ENCODE measurements at regions not wholly inside any gene's neighbourhood (a gene's known extent, or its start where the extent isn't known, plus 50 kb on each side); places are given as distances from the start of the nearest gene placed in this dataset.

- Histone ChIP-seq H2AFZ (ENCODE audit: low read length) (no peak overlapping the region), H4K20me1 (ENCODE audit: insufficient read depth, low read length) (no peaks in the 10 kb centered on the region), H3K4me1 (ENCODE audit: insufficient read depth, low read length, poor library complexity, severe bottlenecking) (no peaks in the 10 kb centered on the region), H3K36me3 (ENCODE audit: insufficient read depth, low read length) (no peaks in the 10 kb centered on the region), H3K9me3 (ENCODE audit: low read length) (no peaks in the 10 kb centered on the region), H3K9me2 (ENCODE audit: insufficient read depth, low read length) (no peaks in the 10 kb centered on the region), H3K79me2 (ENCODE audit: insufficient read depth, low read depth, low read length) (no peaks in the 10 kb centered on the region), H3K27ac (ENCODE audit: low read depth, low read length, poor library complexity, severe bottlenecking) (no peak overlapping the region), H3K4me3 (ENCODE audit: low read depth, low read length, poor library complexity, severe bottlenecking) (no peak overlapping the region), H3K4me2 (ENCODE audit: low read length) (no peak overlapping the region)
- ChIA-PET POLR2A (no interaction called here), CTCF (ENCODE audit: unreplicated experiment) (no interaction called here)
- intact Hi-C loops (cut with micrococcal nuclease; ENCODE audit: unreplicated experiment): no loop called here
- BruUV-seq (replicated peaks): no TSS peak
- TF ChIP-seq EZH2phosphoT487 (IDR thresholded peaks at IDR 0.05; ENCODE audit: borderline replicate concordance, low read depth, low read length): no peak
- TF ChIP-seq, protein P1, sequence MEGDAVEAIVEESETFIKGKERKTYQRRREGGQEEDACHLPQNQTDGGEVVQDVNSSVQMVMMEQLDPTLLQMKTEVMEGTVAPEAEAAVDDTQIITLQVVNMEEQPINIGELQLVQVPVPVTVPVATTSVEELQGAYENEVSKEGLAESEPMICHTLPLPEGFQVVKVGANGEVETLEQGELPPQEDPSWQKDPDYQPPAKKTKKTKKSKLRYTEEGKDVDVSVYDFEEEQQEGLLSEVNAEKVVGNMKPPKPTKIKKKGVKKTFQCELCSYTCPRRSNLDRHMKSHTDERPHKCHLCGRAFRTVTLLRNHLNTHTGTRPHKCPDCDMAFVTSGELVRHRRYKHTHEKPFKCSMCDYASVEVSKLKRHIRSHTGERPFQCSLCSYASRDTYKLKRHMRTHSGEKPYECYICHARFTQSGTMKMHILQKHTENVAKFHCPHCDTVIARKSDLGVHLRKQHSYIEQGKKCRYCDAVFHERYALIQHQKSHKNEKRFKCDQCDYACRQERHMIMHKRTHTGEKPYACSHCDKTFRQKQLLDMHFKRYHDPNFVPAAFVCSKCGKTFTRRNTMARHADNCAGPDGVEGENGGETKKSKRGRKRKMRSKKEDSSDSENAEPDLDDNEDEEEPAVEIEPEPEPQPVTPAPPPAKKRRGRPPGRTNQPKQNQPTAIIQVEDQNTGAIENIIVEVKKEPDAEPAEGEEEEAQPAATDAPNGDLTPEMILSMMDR (conservative IDR thresholded peaks at IDR 0.05; ENCODE audit: low read length): no peak
- DNase-seq (ENCODE audit: low spot score): no peak
Observed at GRCh38 chr20:59466107-59466815, 138.1 kb upstream of the PHACTR3 start.

DNA sequence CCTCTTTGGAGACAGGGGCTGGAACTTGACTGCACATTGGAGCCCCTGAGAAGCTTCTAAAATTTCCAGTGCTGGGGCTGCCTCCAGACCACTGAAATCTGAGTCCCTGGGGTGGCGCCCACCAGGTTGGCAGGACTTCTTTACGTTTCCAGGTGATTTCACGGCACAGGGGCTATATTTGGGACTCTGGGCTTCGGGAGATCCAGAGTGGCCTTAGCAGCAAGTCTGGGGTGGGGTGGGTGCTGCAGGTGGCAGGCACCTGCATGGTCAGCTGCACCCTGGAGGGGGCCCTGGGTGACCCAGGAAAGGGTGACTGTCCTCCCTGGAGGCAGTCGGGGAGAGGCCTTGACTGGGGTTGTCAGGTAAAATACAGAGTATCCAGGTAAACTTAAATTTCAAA, 135.5 kb upstream of the PHACTR3 start:
- TF ChIP-seq EZH2phosphoT487 (IDR thresholded peaks at IDR 0.05; ENCODE audit: borderline replicate concordance, low read depth, low read length): no peak
- TF ChIP-seq, protein P1 (conservative IDR thresholded peaks at IDR 0.05; ENCODE audit: low read length): no peak
- Histone ChIP-seq H3K79me2 (ENCODE audit: insufficient read depth, low read depth, low read length) (no peaks in the 10 kb centered on the region), H3K9me3 (ENCODE audit: low read length) (no peaks in the 10 kb centered on the region), H2AFZ (ENCODE audit: low read length) (no peak overlapping the region), H3K4me1 (ENCODE audit: insufficient read depth, low read length, poor library complexity, severe bottlenecking) (no peaks in the 10 kb centered on the region), H3K4me2 (ENCODE audit: low read length) (no peak overlapping the region), H3K9me2 (ENCODE audit: insufficient read depth, low read length) (no peaks in the 10 kb centered on the region), H3K4me3 (ENCODE audit: low read depth, low read length, poor library complexity, severe bottlenecking) (no peak overlapping the region), H3K36me3 (ENCODE audit: insufficient read depth, low read length) (no peaks in the 10 kb centered on the region), H3K27ac (ENCODE audit: low read depth, low read length, poor library complexity, severe bottlenecking) (no peak overlapping the region), H4K20me1 (ENCODE audit: insufficient read depth, low read length) (no peaks in the 10 kb centered on the region)
- intact Hi-C loops (cut with micrococcal nuclease; ENCODE audit: unreplicated experiment): no loop called here
- no peak for DNase-seq (ENCODE audit: low spot score)
- BruUV-seq (replicated peaks): no TSS peak
- ChIA-PET CTCF (ENCODE audit: unreplicated experiment) (no interaction called here), POLR2A (interaction anchor here (0.9 kb wide), 1 partner anchor 15 kb away, joined by 3 read pairs; no protein-coding TSS in a partner anchor)

Data from OCI-LY7 (cell line).